Neural cell (in vitro differentiated cells): ENCODE measurements at regions not wholly inside any gene's neighbourhood (a gene's known extent, or its start where the extent isn't known, plus 50 kb on each side); places are given as distances from the start of the nearest gene placed in this dataset.

Source experiments
- H2AFZ ChIP-seq: fragments of 200-600, 300-800 bp; sonication (generic), shearing (Covaris generic); 2 replicates; pipeline ENCODE4 v1.6.0; 2014; ENCODE audit warnings: low read depth, mild to moderate bottlenecking, antibody characterized with exemption, low read length, moderate library complexity
- H3F3A ChIP-seq: fragments of 200-600 bp; shearing (Covaris generic); 2 replicates; pipeline ENCODE4 v1.6.1; 2016; ENCODE audit warnings: mild to moderate bottlenecking, moderate library complexity, mixed read lengths, antibody characterized with exemption, low read length; ENCODE audit not compliant: insufficient read depth, poor library complexity, severe bottlenecking
- H3K27ac ChIP-seq: fragments of 200-600, 300-800 bp; sonication (generic), shearing (Covaris generic); 2 replicates; pipeline ENCODE4 v1.5.1; 2014; ENCODE audit warnings: mild to moderate bottlenecking, low read length, moderate library complexity
- H3K27me3 ChIP-seq: fragments of 300-800, 200-600 bp; sonication (generic), shearing (Covaris generic); 2 replicates; pipeline ENCODE4 v1.6.0; 2014; ENCODE audit warnings: mild to moderate bottlenecking, low read depth, low read length, moderate library complexity; ENCODE audit not compliant: insufficient read depth
- H3K36me3 ChIP-seq: fragments of 300-800, 200-600 bp; sonication (generic), shearing (Covaris generic); 2 replicates; pipeline ENCODE4 v1.5.1; 2014; ENCODE audit warnings: mild to moderate bottlenecking, antibody characterized with exemption, low read length, moderate library complexity; ENCODE audit not compliant: insufficient read depth
- H3K4me2 ChIP-seq: fragments of 300-800, 200-600 bp; sonication (generic), shearing (Covaris generic); 2 replicates; pipeline ENCODE4 v1.6.0; 2014; ENCODE audit warnings: mild to moderate bottlenecking, low read length
- H3K4me3 ChIP-seq: fragments of 300-800, 200-600 bp; sonication (generic), shearing (Covaris generic); 2 replicates; pipeline ENCODE4 v1.5.1; 2014; ENCODE audit warnings: mild to moderate bottlenecking, low read length, moderate library complexity
- H3K79me2 ChIP-seq: fragments of 200-600 bp; shearing (Covaris generic); replicated peaks from 2 replicates; pipeline ENCODE4 v1.6.0; 2014; ENCODE audit warnings: mild to moderate bottlenecking, low read length, moderate library complexity; ENCODE audit not compliant: insufficient read depth
- H3K9ac ChIP-seq: fragments of 300-800, 200-600 bp; sonication (generic), shearing (Covaris generic); 2 replicates; pipeline ENCODE4 v1.6.1; 2016; ENCODE audit warnings: mild to moderate bottlenecking, low read length, mixed read lengths
- H3K9me2 ChIP-seq: fragments of 200-600 bp; shearing (Covaris generic); 2 replicates; pipeline ENCODE4 v1.6.1; 2016; ENCODE audit warnings: mild to moderate bottlenecking, low read length, mixed read lengths; ENCODE audit not compliant: insufficient read depth
- H3K9me3 ChIP-seq: fragments of 200-600, 300-800 bp; sonication (generic), shearing (Covaris generic); 2 replicates; pipeline ENCODE4 v1.6.1; 2016; ENCODE audit warnings: mild to moderate bottlenecking, mixed run types, low read length, moderate library complexity, mixed read lengths
- H4K20me1 ChIP-seq: fragments of 200-600 bp; shearing (Covaris generic); 2 replicates; pipeline ENCODE4 v1.6.1; 2016; ENCODE audit warnings: mild to moderate bottlenecking, mixed run types; ENCODE audit not compliant: insufficient read depth
- CTCF ChIP-seq: fragments of 450-650 bp; IDR thresholded peaks from 2 replicates; pipeline ENCODE4 v1.5.1; 2014; ENCODE audit warnings: antibody characterized with exemption, mild to moderate bottlenecking, moderate library complexity; ENCODE audit not compliant: poor library complexity, severe bottlenecking
- EP300 ChIP-seq: fragments of 450-650 bp; conservative IDR thresholded peaks from 2 replicates; pipeline ENCODE4 v1.6.1; 2014; ENCODE audit warnings: antibody characterized with exemption, mild to moderate bottlenecking, moderate library complexity; ENCODE audit not compliant: poor library complexity, severe bottlenecking
- EZH2 ChIP-seq: fragments of 200-600, 300-800 bp; shearing (Covaris generic), sonication (generic); IDR thresholded peaks from 2 replicates; pipeline ENCODE4 v1.6.1; 2014; ENCODE audit warnings: antibody characterized with exemption, low read length, borderline replicate concordance, mild to moderate bottlenecking; ENCODE audit not compliant: insufficient read depth, poor library complexity, severe bottlenecking
- MXI1 ChIP-seq: fragments of 450-650 bp; conservative IDR thresholded peaks from 2 replicates; pipeline ENCODE4 v1.6.1; 2014; ENCODE audit warnings: antibody characterized with exemption, mild to moderate bottlenecking; ENCODE audit not compliant: poor library complexity, severe bottlenecking
- POLR2AphosphoS5 ChIP-seq: IDR thresholded peaks from 2 replicates; pipeline ENCODE4 v1.6.1; 2012
- RAD21 ChIP-seq: fragments of 450-650 bp; conservative IDR thresholded peaks from 2 replicates; pipeline ENCODE4 v1.6.1; 2014; ENCODE audit warnings: antibody characterized with exemption, mild to moderate bottlenecking, moderate library complexity
- REST ChIP-seq: IDR thresholded peaks from 2 replicates; pipeline ENCODE4 v1.6.1; 2012; ENCODE audit warnings: borderline replicate concordance
- SMC3 ChIP-seq: fragments of 450-650 bp; conservative IDR thresholded peaks from 2 replicates; pipeline ENCODE4 v1.6.1; 2014; ENCODE audit warnings: antibody characterized with exemption, mild to moderate bottlenecking, moderate library complexity; ENCODE audit not compliant: poor library complexity
- TAF1 ChIP-seq: IDR thresholded peaks from 2 replicates; pipeline ENCODE4 v1.6.1; 2012; ENCODE audit warnings: low read depth

- no peak overlapping the region for H3K9ac ChIP-seq
- no peaks in the 10 kb centered on the region for H3K36me3 ChIP-seq
- H4K20me1 ChIP-seq: no peaks in the 10 kb centered on the region
- H3K4me3 ChIP-seq: no peak overlapping the region
- no peaks in the 10 kb centered on the region for H3K79me2 ChIP-seq
- no peak overlapping the region for H2AFZ ChIP-seq
- H3K4me2 ChIP-seq: no peak overlapping the region
- no peaks in the 10 kb centered on the region for H3K9me3 ChIP-seq
- H3K27me3 ChIP-seq: no peaks in the 10 kb centered on the region
- no peak for TF ChIP-seq CTCF
- TF ChIP-seq RAD21: no peak
- no peaks in the 10 kb centered on the region for H3K9me2 ChIP-seq
- no peaks in the 10 kb centered on the region for H3F3A ChIP-seq
- no peak overlapping the region for H3K27ac ChIP-seq
Measured at GRCh38 chr15:46034755-46035154, 399.9 kb downstream of the SQOR start.

- H2AFZ ChIP-seq: no peak overlapping the region
- no peaks in the 10 kb centered on the region for H3K27me3 ChIP-seq
- no peak overlapping the region for H3K9ac ChIP-seq
- H3K27ac ChIP-seq: no peak overlapping the region
- H3K36me3 ChIP-seq: no peaks in the 10 kb centered on the region
- H3K4me2 ChIP-seq: no peak overlapping the region
- no peaks in the 10 kb centered on the region for H3K79me2 ChIP-seq
- TF ChIP-seq CTCF: no peak
- no peak for TF ChIP-seq TAF1
- TF ChIP-seq RAD21: no peak
- TF ChIP-seq EP300: no peak
- H3K9me3 ChIP-seq: no peaks in the 10 kb centered on the region
- no peaks in the 10 kb centered on the region for H3F3A ChIP-seq
- no peak overlapping the region for H3K4me3 ChIP-seq
- H4K20me1 ChIP-seq: no peaks in the 10 kb centered on the region
- no peaks in the 10 kb centered on the region for H3K9me2 ChIP-seq
Measured at GRCh38 chr15:46039703-46040102, 404.9 kb downstream of the SQOR start.

- no peak overlapping the region for H3K4me3 ChIP-seq
- H3K27ac ChIP-seq: no peak overlapping the region
- no peaks in the 10 kb centered on the region for H3K79me2 ChIP-seq
- H3K36me3 ChIP-seq: no peaks in the 10 kb centered on the region
- H3K27me3 ChIP-seq: no peaks in the 10 kb centered on the region
- H2AFZ ChIP-seq: no peak overlapping the region
- H3K9me3 ChIP-seq: no peaks in the 10 kb centered on the region
- H3K4me2 ChIP-seq: no peak overlapping the region
- TF ChIP-seq RAD21 (no peak), MXI1 (no peak), TAF1 (no peak), CTCF (no peak), REST (no peak), EP300 (no peak), POLR2AphosphoS5 (no peak), EZH2 (no peak), SMC3 (no peak)
- H3F3A ChIP-seq: no peaks in the 10 kb centered on the region
- H3K9ac ChIP-seq: no peak overlapping the region
- no peaks in the 10 kb centered on the region for H4K20me1 ChIP-seq
- no peaks in the 10 kb centered on the region for H3K9me2 ChIP-seq
Measured at GRCh38 chr15:46041905-46042304, 407.1 kb downstream of the SQOR start.
